HepG2 (cell line): ENCODE measurements at regions not wholly inside any gene's neighbourhood (a gene's known extent, or its start where the extent isn't known, plus 50 kb on each side); places are given as distances from the start of the nearest gene placed in this dataset.

ENCODE experiments used
- CBX5 ChIP-seq: sonication (generic); formaldehyde crosslinking; IDR thresholded peaks from 2 replicates; pipeline ENCODE4 v1.4.0; 2020; ENCODE audit warnings: missing genetic modification reagents, borderline replicate concordance
- EP300 ChIP-seq, 3 experiments: sonication (generic) in 1 of 3; formaldehyde crosslinking in 1 of 3; IDR thresholded peaks; 2 replicates each; pipeline versions ENCODE4 v1.5.1 to v1.6.1; 2011 to 2020; ENCODE audit warnings: low read depth in 2 of 3, low read length in 2 of 3, borderline replicate concordance in 1 of 3, improper control_type of control experiment in 1 of 3, mild to moderate bottlenecking in 1 of 3, missing genetic modification reagents in 1 of 3, moderate library complexity in 1 of 3
- FIP1L1 ChIP-seq: fragments of 200-400 bp; formaldehyde crosslinking; IDR thresholded peaks from 2 replicates; pipeline ENCODE4 v1.6.1; 2018; ENCODE audit warnings: low read depth, mild to moderate bottlenecking, low read length, moderate library complexity, borderline replicate concordance; ENCODE audit not compliant: insufficient read depth
- FOXK2 ChIP-seq: fragments of 450-650 bp; IDR thresholded peaks from 2 replicates; pipeline ENCODE4 v1.6.1; 2016
- HIVEP1 ChIP-seq: sonication (generic); formaldehyde crosslinking; IDR thresholded peaks from 2 replicates; pipeline ENCODE4 v1.4.0; 2020; ENCODE audit warnings: mild to moderate bottlenecking, missing genetic modification reagents
- KDM2A ChIP-seq: sonication (generic); formaldehyde crosslinking; IDR thresholded peaks from 2 replicates; pipeline ENCODE4 v1.4.0; 2020; ENCODE audit warnings: low read depth, missing genetic modification reagents, borderline replicate concordance
- PAX8 ChIP-seq: sonication (generic); formaldehyde crosslinking; IDR thresholded peaks from 2 replicates; pipeline ENCODE4 v1.8.0; 2022; ENCODE audit warnings: mild to moderate bottlenecking, missing genetic modification reagents, borderline replicate concordance
- POLR2A ChIP-seq, 2 experiments: IDR thresholded peaks; 2 replicates each; pipeline ENCODE4 v1.6.1; 2011; ENCODE audit warnings: low read depth in 2 of 2, low read length in 2 of 2, mild to moderate bottlenecking in 1 of 2, moderate library complexity in 1 of 2; ENCODE audit not compliant: insufficient read depth in 1 of 2
- RBM39 ChIP-seq: fragments of 200-400 bp; formaldehyde crosslinking; IDR thresholded peaks from one replicate; pipeline ENCODE4 v1.6.1; 2018; ENCODE audit warnings: antibody characterized with exemption, mild to moderate bottlenecking, low read depth, low read length; ENCODE audit not compliant: poor library complexity, severe bottlenecking
- TCF7L2 ChIP-seq: IDR thresholded peaks from 2 replicates; pipeline ENCODE4 v1.6.1; 2011; ENCODE audit warnings: mild to moderate bottlenecking, low read depth, low read length, moderate library complexity
- TF ChIP-seq, protein P1 (sequence below): sonication (generic); formaldehyde crosslinking; IDR thresholded peaks from 2 replicates; pipeline ENCODE4 v1.5.0; 2020; ENCODE audit warnings: mild to moderate bottlenecking, missing genetic modification reagents, moderate library complexity

DNA sequence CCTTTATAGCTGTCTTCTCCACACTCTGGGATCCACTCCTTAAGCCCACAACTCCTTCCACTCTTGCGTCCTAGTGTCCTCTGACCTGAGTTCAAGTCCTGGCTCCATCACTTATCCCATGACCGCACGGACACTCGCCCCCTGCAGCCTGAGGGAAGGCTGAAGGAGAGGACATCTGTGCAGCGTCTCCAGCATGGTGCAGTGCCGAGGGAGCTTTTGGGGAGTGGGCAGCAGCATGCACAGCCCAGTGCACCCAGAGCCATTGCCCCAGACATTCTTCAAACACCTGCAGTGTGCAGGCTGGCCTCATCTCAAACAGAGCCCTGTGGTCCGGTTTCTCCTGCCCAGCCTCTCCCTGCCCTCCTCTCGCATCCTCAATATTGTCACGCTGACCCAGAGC is 317.1 kb upstream of the ZMIZ1 start:
- no peak for TF ChIP-seq HIVEP1
- no peak for TF ChIP-seq RBM39
- TF ChIP-seq CBX5 = no peak
- TF ChIP-seq FOXK2 = no peak
- TF ChIP-seq, protein P1, sequence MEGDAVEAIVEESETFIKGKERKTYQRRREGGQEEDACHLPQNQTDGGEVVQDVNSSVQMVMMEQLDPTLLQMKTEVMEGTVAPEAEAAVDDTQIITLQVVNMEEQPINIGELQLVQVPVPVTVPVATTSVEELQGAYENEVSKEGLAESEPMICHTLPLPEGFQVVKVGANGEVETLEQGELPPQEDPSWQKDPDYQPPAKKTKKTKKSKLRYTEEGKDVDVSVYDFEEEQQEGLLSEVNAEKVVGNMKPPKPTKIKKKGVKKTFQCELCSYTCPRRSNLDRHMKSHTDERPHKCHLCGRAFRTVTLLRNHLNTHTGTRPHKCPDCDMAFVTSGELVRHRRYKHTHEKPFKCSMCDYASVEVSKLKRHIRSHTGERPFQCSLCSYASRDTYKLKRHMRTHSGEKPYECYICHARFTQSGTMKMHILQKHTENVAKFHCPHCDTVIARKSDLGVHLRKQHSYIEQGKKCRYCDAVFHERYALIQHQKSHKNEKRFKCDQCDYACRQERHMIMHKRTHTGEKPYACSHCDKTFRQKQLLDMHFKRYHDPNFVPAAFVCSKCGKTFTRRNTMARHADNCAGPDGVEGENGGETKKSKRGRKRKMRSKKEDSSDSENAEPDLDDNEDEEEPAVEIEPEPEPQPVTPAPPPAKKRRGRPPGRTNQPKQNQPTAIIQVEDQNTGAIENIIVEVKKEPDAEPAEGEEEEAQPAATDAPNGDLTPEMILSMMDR (CRISPR knock-in tag) = no peak
- no peak for TF ChIP-seq PAX8 (CRISPR knock-in tag)
- no peak for TF ChIP-seq FIP1L1
- TF ChIP-seq TCF7L2 = no peak
- TF ChIP-seq EP300 (IDR thresholded peaks at IDR 0.05; ENCODE audit: low read depth in 2 of 2, low read length in 2 of 2) = no peak
- TF ChIP-seq EP300 (CRISPR knock-in tag; IDR thresholded peaks at IDR 0.05; ENCODE audit: borderline replicate concordance) = no peak
- no peak for TF ChIP-seq POLR2A (IDR thresholded peaks at IDR 0.05; ENCODE audit: insufficient read depth in 1 of 2, low read depth in 2 of 2, low read length in 2 of 2)
- no peak for TF ChIP-seq KDM2A (CRISPR knock-in tag)
